Epithelial cell of prostate (primary cell): ENCODE measurements at regions not wholly inside any gene's neighbourhood (a gene's known extent, or its start where the extent isn't known, plus 50 kb on each side); places are given as distances from the start of the nearest gene placed in this dataset.
A peak's percentile ranks its signal among the peaks of the same experiment; 100 is the strongest.

ENCODE experiments used
- DNase-seq: peaks from one replicate; pipeline ENCODE4 v3.0.0-alpha.2; 2011; ENCODE audit warnings: low read depth, low spot score
- H3K27ac ChIP-seq: fragments of 450-650 bp; 2 replicates; pipeline ENCODE4 v1.5.1; 2017; ENCODE audit warnings: mild to moderate bottlenecking

DNA sequence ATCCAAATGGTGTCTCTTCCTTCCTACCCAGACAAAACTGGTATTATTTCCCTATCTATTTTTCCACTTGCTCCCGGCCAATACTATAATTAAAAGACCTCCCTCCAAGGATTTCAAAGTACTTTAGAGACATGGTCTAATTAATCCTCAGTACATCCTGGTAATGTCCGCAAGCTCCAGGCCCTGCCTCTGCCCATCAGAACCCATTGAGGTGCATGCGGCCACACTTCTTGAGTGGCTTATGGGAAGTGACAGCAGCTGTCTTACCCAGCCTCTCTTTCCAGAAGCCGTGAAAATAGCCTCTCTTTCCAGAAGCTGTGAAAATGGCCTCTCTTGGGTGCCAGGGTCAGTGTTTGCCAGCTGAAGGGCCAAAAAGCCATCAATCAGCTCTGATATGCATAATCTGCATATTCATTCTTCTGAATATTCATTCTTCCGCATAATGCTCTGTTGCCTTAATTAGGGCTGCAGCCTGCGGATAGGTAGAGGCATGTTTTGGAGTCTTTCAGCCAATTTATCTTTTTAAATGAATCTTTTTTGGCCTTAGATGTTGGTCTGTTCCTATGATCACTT, 148.4 kb upstream of the TMTC4 start:
- H3K27ac ChIP-seq = no peak overlapping the region
- DNase-seq = no peak

DNA sequence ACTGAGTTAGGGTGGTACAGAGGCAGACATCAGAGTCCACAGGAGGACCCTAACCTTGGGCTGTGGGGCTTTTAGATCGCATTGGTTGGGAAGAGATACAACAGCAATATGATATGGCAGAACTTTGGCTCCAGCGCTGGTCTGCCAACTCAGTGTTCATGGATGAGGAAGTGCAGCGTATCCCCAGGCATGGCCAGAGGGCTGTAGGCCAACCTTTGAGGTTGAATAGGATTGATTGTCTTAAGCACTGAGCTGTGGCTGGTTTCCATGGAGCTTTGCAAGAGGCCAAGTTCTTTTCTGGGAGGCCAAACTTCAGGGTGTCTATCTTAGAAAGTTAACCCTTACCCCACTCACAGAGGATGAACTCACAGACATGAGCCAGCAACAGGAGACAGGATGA, 144.1 kb upstream of the TMTC4 start:
- no peak for DNase-seq
- no peak overlapping the region for H3K27ac ChIP-seq

DNA sequence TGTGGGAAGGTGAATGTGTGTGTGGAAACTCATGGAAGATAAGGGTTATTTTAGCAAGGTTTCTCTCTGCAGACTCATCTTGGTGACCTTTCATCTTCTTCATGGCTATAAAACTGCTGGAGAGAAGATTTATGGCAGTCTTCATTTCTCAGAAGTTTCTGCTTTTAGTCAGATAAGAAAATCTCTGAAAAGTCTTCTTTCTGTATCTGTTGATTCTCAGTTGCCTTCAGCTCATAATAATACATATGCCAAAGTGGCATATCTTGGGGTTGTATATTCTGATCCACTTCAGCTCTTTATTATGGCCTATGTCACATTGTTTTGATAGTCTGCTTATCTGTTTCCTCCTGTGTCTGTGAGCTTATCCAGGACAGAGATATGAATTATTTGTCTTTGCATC, 143.3 kb upstream of the TMTC4 start:
- H3K27ac ChIP-seq = no peak overlapping the region
- DNase-seq = no peak

DNA sequence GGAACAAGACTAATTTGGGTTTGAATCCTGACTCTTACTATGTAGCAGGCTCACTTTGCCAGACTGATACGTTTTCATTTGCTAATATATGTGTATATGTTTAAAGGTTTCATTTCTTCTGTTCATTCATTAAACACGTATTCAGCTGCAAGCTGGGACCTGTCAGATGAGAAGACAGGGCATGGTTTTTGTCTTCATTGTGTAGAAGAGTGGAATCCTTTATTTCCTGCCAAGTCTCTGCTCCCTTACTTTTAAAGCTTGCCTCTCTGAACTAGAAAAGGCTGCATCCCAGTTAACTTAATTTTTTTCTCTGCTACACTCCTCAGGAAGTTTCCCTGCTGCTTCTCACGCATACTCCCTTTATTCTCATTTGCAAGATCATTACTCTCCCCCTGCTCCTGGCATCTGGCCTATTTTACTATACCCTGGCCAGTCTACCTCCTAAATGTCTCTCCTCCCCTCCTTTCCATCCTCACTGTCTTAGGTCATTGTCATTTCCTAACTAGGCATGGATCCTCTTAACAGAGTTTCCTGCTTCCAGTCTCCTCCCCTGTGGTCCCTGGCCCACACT, 141.0 kb upstream of the TMTC4 start:
- no peak overlapping the region for H3K27ac ChIP-seq
- peak; percentile 26 for DNase-seq

DNA sequence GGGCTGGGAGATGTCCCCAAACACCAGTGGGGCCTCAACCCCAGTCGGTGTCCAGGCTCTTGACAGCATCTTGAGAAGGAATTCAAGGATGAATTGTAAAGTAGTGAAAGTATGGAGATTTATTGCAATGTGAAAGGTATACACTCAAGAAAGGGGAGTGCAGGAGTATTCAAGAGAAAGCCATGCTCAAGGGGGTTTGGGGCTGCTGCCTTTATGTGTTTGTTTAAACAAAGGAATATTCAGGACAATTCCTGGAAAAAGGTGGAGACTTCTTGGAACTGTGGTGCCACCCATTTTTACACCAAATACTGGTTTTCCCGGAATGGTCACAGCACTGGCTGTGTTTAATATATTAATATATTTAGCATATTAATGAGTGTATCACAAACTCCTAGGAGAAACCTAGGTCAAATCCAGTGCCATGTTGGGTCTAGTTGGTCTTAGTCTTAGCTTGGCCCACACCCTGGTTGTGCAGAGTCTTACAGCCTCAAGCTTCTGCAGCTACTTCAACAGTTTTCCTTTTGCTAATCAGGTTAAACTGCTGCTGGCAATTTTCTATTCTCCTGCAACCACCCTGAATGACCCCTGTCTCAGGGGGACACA, 138.5 kb upstream of the TMTC4 start:
- DNase-seq = no peak
- no peak overlapping the region for H3K27ac ChIP-seq

DNA sequence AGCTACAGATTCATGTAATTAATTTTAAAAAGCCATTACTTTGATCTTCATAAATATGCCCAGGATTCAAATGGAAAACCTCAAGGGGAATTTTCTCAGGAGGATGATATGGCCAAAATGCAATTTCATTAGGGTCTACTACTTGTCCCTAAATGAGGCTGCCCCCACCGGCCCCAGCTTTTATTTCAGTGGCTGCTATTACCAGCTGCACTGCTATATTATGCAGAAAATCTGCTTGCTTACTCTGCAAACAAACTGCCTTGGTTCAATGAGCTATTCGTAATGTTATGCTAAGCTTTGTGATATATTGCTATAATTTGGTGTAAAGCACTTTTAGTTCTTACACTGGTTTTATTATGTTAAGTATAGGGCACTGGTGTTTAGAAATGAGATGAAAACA, 137.3 kb upstream of the TMTC4 start:
- no peak for DNase-seq
- no peak overlapping the region for H3K27ac ChIP-seq

DNA sequence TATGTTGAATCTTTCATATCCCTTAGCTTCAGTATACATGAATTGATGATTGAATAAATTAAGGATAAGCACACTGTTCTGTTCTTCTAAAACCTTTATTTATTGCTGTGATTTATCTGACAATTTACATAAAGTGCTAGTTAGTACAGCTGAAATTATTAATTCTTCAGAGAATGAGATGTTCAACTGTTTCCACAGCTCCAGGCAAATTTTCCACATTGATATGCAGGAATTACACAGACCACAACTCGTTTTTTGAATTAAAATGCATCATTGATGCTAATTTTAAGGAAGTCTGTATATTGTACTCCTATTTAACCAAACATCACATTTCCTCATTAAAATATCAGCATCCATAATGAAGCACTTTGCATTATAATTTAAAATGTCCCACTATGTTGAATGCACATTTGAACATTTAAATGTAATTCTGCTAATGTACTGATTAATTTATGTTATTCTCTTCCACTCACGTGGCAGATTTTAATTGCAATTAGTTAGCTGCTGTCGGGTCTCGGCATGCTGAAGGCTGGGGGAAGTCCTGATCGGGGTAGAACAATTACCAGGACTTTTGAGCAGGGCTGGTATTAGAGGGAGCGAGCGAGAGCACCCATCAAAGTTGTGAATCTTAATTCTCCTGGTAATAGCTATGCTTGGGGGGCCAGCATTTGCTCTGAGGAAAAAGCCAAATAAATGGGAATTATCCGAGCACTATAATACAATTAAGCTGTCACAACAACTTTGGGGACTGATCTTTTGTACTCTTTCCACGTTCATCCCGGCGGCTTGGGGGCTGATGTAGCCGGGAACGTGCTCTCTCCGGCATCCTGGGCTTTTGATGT, 136.7 kb upstream of the TMTC4 start:
- H3K27ac ChIP-seq = no peak overlapping the region
- no peak for DNase-seq

DNA sequence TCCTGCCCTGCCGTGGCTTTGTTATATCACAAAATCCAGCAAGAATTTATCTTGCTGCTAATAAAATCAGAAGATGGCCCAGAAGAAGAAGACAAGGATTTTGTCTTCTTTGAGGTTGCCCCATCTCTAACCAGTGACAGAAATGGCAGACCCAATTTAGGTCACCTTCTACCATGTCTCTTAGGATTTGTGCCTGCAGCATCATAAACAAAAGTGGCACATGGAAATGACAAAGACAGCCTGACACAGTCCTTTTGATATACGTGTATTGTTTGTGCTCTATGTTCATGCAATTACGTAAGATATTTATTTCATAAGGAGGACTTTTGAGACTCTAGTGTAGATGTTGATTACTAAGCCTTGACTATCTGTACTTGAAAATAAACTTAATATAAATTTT, 135.9 kb upstream of the TMTC4 start:
- no peak for DNase-seq
- no peak overlapping the region for H3K27ac ChIP-seq

DNA sequence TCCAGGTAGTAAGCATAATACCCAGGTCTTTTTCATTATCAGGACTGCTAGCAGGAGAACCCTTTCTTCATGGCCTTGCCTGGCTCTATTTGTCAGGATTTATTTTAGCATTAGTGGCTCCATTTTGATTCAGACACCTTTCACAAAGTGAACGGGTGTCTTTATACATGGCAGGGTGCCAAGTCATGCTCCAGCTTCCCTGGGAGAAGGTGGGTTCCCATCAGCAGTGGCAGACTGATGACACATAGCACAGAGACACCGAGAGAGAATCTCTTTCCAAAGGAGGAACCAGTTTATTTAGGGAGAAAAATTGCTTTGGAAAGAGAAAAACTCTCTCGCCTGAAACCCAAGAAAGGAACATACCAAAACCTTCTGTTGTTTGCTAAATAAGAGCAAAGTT, 135.3 kb upstream of the TMTC4 start:
- H3K27ac ChIP-seq = no peak overlapping the region
- DNase-seq = no peak

DNA sequence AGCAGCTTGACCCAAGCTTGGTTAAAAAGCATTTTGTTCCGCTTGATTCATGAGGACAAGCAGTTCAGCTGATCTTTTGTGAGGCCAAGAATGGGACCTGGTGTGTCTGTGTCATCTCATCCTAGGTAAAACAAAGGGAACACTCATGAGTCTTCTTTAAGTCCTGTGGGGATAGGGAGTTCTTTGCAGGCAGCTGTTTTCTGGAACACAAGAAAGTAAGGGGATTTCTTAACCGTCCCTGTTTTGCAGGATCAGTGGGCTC, 134.5 kb upstream of the TMTC4 start:
- DNase-seq = no peak
- H3K27ac ChIP-seq = no peak overlapping the region

DNA sequence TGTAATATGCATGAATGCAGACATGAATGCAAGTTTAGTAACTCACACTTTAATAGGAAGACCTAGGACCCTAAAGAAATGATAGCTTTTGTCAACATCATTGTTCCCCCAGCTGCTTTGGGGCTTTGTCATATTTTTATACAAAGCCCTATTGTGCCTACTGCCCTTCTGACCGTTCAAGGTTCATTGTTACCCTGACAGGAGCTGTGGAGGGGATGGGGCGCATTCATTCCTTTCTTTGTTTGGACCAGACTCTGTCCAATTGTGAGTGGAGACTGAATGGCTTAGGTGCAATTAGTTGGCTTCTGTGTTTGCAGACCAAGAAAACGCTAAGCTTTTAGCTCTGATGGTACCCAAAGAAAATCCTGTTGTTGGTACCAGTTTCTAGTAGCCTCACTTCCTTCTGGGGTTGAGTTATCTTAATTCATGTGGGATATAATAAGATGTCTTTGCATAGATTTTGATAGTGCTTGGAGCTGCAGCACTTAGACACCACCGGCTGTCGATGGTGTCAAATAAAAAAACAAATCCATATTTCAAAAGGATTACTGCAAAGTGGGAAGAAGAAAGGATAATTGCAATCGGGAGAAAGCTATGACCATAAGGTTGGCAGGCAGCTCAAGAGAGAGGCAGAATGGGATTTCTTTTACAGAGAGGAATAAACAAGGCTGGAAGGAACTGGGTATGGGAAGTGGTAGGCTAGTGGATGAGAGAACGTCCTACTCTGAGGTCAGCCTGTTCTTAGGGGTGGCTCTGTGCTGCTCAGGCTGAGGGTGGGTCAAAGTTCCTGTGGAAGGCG, 133.9 kb upstream of the TMTC4 start:
- H3K27ac ChIP-seq = no peak overlapping the region

DNA sequence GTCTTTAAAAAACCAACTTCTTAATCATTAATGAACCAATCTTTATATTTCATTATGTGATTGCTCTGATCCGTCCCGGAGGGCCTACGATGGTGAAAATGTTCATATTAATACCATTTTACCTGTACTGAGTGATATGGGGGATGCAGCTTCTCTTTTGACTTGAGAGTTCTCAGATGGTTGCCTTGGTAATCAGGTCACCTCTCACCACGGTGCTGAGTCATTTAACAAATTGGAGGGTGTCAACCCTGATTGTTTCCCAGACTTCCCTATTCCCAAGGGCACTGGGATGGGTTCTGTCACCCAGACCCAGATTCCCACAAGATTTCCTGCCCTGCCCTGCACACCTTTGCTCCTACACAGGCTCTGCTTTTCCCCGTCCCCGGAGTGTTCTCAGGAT, 128.5 kb upstream of the TMTC4 start:
- H3K27ac ChIP-seq = no peak overlapping the region
- DNase-seq = no peak

More for the DNA sequence above, 133.9 kb upstream of the TMTC4 start:
- no peak for DNase-seq

DNA sequence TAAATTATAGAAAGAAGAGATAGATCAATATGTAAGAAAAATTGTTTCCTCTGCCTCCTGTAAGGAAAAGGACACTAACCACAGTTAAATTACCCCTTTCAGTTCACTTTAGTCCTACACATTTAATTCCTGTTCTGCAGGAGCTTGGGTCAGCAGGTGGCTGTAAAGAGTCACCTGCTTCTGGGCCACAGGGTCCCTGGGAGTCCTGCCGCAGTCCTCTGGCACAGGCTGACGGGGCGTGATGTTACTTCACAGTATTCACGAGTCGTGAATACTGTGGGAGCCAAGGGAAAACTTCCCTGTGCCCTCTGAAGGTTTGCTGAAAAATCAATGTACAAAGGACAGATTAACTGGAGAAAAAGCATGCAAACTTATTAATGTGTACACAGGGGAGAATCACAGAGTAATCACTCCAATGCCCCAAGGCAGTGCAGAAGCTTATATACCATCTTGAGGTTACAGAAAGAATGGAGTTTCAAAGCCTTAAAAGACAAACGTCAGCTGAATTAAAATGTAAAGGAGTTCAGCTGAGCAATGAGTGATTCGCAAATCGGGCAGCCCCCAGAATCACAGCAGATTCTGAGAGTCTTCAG, 125.8 kb upstream of the TMTC4 start:
- no peak for DNase-seq
- no peak overlapping the region for H3K27ac ChIP-seq

DNA sequence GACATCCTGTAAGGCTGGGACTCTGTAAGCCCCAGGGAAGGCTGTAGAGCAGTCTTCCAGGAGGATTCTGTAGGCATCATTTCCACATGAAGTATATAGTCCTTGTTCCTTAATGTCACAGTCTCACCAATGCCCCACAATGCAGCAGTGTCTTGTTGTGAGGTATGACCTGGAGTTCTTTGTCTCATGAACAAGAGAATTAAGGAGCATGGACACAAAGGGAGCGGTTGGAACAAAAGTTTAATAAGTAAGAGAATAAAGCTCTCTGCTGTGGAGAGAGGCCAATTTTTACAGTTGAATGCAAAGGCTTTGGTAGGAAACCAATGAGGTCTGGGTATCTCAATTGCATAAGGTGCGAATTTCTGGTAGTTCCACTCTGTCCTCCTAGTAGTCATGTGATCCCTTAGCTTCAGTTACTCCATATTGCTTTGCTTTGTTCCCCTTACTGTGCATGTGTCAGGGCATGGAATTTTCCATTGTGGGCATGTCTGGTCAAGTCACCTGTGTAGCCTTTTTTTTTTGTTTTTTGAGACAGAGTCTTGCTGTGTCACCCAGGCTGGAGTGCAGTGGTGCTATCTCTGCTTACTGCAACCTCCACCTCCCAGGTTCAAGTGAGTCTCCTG, 124.3 kb upstream of the TMTC4 start:
- no peak overlapping the region for H3K27ac ChIP-seq
- DNase-seq = no peak

DNA sequence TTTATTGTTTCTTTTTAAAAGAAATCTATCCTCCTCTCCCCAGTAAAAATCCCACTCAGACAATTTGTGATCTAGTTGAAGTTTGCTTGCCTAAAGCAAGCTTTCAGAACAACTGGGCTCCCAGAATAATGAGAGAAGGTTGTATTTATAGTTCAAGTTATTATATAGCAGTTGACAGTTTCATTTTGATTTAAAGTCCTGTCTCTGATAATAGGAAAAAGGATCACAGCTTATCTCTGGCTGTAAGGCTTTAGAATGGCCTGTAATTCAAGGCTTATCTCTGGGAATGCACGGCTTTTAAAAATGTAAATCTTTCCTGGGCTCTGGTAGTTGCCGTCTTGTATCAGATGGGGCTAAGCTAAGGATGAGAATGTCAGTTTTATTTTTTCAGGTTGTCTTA, 123.3 kb upstream of the TMTC4 start:
- H3K27ac ChIP-seq = no peak overlapping the region
- no peak for DNase-seq

DNA sequence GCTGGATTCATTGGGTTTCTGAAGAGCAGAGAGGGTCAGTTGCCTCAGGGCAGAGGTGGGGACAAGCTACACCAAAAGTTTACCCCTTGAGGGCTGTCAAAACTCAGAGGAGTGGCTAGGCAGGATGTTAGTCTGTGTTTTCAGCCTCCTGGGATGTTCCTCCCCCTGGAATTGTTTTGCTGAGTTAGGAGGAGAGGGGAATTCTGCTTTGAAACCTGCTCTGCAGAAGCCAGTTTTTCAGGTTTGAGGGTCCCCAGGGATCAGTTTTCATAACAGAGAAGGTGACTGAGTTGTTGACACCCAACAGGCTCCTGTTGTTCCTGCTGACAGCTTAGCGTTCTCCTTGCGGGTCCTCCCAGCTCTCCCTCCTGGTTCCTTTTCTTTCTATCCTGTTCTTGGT, 121.9 kb upstream of the TMTC4 start:
- no peak overlapping the region for H3K27ac ChIP-seq
- no peak for DNase-seq

DNA sequence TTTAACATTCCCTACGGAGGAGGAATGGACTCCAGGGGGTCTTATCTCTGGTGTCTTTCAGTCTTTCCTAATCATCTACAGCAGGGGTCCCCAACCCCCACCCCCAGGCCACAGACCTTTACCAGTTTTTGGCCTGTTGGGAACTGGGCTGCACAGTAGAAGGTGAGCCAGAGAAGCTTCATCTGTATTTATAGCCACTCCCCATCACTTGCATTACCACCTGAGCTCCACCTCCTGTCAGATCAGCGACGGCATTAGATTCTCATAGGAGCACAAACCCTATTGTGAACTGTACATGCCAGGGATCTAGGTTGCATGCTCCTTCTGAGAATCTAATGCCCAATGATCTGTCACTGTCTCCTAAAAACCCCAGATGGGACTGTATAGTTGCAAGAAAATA, 120.0 kb upstream of the TMTC4 start:
- H3K27ac ChIP-seq = no peak overlapping the region
- no peak for DNase-seq

DNA sequence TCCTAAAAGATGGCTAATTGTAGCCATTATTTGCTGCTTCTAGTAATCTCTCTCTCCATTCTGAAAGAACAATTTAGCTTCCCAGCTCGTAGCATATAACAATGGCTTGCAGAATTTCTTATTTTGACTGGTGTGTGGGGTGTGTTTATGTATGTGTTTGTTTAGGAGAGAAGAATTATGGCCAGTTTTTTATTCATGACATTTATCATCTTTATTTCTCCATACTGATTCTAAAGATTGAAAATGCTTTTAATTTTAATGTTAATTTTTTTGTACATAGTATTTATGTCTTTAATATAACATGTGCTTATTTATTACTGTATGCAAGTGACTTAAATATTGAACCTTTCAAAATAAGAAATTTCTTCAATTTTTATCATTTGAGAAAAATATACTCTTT, 115.8 kb upstream of the TMTC4 start:
- no peak overlapping the region for H3K27ac ChIP-seq

DNA sequence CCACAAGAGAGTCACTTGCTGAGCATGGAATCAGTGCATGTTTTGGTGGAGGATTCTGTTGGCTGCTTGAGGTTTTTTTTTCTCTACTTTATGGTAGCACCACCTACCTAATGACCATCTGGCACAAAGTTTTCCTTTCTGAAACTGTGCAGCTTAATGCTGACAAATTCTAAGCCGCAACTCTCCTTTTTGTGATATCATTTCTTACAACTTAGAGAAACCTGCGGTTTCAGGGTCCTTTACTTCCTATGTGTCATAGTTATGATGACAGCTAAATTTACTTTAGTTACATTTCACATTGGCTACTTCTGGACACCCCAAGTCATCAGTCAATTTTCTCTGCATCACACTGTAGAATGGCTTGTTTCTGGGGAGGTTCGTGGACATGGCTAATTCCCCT, 115.4 kb upstream of the TMTC4 start:
- DNase-seq = no peak
- H3K27ac ChIP-seq = peak overlapping the region; percentile 20

More for the DNA sequence above, 115.8 kb upstream of the TMTC4 start:
- DNase-seq = no peak

DNA sequence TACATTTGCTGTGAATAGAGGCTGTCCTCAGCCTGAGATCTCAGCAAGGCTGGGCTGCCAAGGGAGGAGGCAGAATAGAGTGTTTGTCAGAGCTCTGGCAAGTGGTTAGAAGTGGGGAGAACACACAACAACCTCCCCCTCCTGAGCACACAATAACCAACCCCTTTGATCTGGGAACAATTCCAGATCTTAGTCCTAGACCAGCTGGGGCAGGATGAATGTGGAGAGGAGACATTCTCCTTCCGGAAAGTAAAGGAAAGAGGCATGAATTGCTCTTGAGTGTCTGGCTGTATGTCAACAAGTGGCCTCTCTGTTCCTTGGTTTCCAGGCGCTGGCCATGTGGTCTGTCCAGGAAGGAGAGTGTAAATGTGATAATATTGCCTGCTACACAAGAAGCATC, 114.9 kb upstream of the TMTC4 start:
- no peak for DNase-seq
- H3K27ac ChIP-seq = peak overlapping the region; percentile 20
